GM19035 (cell line): ENCODE measurements at regions not wholly inside any gene's neighbourhood (a gene's known extent, or its start where the extent isn't known, plus 50 kb on each side); places are given as distances from the start of the nearest gene placed in this dataset.
"Not testable (repeated sequence)": the region's sequence is repeated elsewhere in the genome, so short reads cannot be mapped to it uniquely, and the experiment has no call there.

ENCODE experiments used
- ATAC-seq: cut with Tn5 transposase; IDR thresholded peaks from one replicate; pipeline ENCODE4 v1.9.1; 2021; ENCODE audit not compliant: unreplicated experiment

DNA sequence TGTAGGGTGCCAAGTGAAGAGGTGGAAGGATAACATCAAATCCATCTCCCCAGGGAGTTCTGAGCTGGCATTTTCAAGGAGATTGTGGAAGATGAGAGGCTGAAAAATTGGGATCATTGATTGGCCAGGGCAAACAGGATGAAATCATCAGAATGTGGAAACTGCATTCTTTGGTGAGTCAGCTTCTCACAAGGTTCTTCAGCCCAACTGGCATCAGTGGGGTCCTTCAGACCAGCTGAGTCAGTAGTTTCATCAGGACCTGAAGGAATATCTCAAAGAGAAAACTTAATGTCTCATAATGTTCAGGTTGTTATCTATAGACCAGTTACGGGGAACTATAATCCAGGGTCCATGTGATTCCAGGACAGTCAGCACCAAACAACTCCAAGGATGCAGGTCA, 195.8 kb downstream of the HAO1 start:
- no peak for ATAC-seq

DNA sequence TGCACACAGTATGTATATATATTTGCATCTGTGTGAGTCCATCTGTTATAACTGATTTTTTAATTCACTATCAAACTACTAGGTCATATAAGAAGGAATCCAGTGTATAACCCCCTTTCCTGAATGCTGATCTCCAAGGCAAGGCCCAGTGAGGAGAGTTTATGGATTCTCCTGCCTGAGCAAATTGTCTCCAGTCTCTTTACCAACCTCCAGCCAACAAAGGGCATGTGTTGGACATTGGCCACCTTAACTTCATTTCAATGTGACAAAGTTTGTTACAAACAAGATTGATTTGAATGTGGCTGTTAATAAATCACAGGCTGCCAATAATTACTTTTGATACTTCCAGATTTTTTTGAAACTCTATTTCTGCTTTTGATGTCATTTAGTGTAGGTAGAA, 191.6 kb downstream of the HAO1 start:
- no peak for ATAC-seq

DNA sequence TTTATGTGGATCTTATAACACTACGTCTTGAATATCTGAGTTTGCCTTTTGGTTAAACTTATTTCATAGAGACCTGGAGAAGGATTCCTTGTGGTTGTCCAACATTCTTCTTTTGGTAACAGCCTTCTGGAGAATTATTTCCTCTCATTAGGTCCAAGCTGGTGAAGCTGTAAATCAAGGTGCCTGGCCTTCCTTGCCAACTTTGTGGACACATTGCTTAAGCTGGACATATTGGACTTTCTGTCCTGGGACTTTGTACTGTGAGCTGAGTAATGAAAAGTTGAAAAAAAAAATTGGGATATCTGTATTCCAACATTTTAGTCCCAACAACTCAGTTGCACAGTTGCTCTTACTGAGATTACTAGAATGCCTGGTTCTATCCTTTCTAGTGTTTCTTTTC, 186.2 kb downstream of the HAO1 start:
- ATAC-seq, result no peak

DNA sequence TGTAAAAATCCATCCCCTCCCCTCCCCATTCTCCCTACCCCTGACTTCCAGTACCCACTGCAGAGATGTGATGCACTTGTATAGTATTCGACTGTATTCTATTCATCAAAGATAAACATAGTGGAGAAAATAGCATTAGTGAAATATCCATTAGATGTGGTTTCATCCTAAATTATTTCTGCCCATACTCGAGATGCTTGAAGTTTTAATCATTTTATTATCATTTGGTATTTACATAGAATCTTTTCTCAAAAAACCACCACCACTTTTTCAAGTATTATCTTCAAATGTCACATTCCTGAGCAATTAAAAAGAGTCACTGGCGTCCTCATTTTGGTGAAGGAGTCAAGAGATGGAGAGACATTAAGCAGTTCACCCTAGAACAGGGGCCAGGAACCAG, 181.9 kb downstream of the HAO1 start:
- no peak for ATAC-seq

DNA sequence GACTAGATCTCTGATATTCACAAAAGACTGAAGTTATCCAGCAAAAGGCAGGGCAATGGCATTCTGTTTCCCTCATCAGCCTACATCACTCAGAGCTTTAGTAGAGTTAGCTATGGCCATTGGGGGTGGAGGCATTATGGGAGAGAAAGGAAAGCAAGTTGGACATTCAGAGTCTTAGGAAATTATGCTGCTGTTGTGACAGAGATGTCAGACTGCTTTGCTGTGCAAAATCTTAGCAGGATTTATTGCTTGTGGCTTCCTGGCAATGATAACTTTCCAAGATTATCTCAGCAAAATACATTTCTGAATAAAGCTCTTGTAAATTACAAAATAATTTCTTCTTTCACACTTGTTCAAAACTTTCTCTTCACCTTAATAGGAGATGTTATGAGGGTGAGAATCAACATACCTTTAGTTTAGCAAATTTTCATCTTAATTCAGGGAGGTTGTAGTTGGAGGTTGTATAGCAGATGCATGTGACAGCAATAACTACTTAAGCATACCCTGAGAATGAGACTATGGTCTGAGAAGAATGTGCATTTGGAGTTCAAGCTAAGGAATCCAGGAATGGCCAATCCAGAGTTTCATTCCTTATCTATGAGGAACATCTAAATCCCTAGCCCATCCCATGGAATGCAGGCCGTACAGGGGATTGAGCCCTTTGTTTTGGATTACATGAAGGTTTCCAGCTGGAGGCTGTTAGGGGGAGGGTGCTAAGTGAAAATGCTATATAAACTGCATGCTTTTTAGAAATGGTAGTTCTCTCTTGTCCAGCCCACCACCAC, 179.8 kb downstream of the HAO1 start:
- no peak for ATAC-seq

DNA sequence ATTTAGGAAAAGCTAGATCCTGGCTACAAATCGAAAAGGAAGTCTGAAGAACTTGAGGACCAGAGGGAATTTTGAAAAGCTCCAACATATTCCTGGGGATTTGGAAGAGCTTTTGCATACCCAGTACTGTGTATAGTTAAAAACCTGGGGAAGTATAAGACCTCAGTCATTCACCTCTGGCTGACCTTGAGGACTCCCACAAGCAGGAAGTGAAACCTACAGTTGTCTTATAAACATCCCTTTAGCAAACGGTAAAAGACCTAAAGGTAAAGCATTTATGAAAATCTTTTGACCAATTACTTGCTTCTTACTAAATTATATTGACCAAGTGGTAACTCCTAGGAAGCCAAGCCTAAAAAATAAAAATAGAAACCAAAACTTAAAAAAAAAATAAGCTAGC, 175.0 kb downstream of the HAO1 start:
- peak; percentile 75 for ATAC-seq

DNA sequence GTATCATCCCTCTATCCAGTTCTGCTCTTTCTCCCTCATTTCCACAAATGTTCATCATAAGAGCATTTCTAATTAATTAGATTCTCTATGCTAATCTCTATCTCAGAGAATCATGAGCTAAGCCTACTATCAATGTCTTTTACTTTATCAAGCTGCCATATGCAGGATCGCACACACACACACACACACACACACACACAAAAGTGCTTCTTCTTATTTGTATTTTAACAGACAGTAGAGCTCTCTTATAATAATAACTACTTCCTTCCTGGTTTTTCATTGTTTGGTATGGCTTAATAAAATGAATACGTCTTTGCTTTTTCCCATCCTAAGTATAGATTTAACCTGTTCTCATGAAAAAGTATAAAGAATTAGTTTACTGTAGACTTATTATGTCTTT, 170.2 kb downstream of the HAO1 start:
- no peak for ATAC-seq

DNA sequence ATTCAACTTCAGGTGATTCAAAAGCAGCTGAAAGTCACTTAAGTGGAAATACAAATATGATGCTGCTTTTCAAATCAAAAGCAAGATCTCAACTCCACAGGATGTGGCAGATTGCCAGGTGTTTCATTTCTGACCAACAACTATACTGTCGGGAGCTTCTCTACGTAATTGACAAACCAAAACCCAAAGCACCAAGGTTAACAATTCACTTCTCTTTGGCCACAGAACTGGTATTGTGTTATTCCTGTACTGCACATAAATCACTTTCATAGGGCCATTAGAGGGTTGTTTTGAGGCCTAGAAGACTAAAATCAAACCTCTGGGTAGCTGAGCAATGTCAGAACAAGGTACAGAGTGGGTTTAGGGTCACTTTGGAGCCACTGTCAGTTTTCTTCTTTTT, 169.7 kb downstream of the HAO1 start:
- ATAC-seq, result peak; percentile 98

DNA sequence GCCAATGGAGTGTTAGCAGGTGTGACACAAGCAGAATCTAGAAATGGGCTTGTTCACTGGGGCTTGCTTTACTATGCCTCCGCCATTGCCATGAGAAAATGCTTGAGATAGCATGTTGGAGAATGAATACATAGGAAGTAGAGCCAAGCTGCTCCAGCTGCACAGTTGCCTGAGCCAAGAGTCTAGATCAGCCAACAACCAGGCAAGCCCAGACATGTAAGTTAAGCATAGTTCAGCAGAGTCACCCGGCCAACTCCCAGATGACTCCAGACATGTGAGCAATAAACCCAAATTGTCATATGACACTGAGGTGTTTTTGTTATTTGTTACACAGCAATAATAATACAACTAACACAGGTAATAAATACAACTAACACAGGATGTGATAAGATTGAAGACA, 167.9 kb downstream of the HAO1 start:
- no peak for ATAC-seq

DNA sequence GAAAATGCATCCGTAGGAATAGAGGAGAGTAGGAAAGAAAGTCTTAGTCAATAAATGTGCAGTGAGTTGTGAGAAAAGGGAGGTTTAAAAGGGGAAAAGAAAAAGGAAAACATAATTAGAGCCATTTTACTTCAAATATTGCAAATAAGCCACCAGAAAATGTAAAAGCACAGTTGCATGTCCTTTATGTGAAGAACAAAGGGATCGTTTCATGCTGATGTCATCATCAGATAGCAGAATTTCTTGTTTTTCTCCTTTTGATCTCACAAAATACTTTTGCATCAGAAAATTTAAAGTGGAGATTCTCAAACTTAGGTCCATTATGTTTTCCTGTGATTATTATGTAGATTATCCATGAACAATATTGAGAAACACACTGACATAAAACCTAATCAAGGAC, 166.7 kb downstream of the HAO1 start:
- no peak for ATAC-seq

DNA sequence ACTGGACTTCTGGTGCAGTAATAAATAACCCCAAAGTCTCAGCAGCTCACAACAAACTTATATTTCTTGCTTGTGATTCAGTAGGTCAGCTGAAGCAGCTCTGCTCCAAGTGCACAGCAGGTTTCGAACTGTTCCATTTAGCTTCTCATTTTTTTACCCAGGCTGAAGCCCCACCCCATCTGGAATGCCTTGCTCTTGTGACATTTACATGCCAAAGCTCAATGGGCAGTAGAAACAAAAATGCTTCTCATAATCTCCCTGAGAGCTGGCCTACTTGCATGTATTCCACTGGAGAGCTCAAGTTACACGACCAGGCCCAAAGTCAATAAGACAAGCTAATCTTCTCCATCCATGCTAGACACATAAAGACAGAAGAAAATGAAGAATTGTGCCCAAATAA, 165.2 kb downstream of the HAO1 start:
- no peak for ATAC-seq

DNA sequence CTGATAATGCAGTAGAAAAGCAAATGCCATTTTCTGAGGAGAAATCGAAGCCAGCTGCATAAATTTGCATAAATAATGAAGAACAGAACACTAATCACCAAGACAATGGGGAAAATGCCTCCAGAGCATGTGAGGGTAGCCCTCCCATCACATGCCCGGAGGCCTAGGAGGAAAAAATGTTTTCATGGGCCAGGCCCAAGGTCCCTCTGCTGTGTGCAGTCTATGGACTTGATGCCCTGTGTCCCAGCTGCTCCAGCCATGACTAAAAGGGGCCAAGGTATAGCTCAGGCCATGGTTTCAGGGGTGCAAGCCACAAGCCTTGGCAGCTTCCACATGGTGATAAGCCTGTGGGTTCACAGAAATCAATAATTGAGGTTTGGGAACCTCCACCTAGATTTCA, 164.1 kb downstream of the HAO1 start:
- ATAC-seq, result no peak

DNA sequence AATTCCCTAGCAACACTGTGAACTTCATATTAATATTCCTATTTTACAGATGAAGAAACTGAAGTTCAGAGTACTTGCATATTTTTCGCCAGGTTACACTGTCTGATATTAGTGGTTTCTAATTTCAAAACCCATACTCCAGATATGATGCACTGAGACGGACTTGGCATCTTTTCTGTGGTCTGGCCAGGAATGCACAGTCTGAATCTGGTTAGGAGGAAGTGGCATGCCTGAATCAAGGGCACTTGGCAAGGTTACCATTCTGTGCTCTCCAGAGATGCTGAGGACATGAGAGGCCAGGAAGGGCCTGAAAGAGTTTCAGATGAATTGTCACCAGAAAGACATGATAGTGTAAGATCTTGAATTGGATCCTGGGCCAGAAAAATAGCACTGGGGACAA, 150.1 kb downstream of the HAO1 start:
- no peak for ATAC-seq

DNA sequence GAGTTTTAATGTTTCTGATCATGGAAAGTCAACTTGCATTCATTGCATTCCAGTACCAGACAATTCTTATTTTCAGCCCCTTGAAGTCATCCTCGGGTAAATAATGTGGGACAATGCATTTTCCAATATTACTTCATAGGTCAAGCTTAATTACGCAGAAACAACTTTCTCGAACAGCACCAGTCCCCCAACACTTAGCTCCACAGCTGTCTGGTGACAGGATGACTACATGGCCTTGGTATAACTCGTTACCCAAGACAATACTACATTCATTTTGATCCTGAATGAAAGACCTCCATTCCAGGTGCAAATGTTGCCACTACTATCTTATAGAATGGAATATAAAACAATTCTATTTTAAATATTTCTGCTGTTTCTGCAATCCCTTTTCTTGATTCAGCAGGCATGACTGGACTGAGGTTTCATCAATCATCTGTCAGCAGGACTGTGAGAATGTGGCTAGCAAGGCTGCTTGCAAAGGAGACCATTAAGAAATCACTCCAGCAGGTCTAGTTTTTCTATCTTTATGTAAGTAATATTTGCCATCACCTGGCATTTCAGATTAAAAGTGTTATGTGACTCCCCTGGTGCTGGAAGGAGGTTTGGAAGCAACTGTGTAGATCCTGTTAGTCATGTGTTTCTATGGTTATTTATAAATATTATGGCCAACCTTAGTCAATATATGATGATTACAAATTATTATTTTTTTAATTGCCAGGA, 147.9 kb downstream of the HAO1 start:
- ATAC-seq, result no peak

DNA sequence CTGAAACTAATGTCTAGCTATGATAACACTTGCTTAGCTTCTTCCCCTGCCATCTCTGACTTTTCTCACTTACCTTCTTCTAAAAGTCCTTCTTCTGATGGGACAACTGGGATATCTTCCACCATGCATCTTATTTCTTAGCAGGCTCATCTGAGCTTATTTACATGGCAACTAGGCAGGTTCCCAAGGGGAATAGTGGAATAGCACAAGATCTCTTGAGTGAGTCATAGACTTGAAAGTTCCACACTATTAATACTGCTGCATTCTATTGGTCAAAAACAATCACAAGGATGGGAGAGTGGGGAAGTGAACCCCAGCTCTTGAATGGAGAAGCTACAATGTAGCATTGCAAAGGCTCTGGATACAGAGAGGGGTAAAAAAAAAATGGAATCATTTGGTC, 142.1 kb downstream of the HAO1 start:
- ATAC-seq, result no peak

DNA sequence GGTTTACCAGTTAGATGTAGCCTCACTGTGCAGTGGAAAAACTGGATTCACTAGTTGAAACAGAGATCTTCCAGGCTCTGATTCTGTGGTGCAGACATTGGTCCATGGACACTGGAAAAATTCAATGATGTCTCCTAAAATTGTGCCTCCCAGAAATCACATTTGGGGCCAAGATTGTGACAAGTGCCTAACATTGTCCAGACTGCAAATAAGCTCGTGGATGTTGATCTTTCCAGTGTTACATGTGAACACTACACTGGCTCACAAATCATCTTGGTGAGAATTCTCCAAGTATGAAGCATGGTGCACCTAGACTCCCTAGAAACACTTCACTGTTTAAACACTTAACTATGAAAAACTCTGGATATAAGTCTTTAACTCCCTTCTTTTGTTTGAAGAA, 140.4 kb downstream of the HAO1 start:
- ATAC-seq, result no peak

DNA sequence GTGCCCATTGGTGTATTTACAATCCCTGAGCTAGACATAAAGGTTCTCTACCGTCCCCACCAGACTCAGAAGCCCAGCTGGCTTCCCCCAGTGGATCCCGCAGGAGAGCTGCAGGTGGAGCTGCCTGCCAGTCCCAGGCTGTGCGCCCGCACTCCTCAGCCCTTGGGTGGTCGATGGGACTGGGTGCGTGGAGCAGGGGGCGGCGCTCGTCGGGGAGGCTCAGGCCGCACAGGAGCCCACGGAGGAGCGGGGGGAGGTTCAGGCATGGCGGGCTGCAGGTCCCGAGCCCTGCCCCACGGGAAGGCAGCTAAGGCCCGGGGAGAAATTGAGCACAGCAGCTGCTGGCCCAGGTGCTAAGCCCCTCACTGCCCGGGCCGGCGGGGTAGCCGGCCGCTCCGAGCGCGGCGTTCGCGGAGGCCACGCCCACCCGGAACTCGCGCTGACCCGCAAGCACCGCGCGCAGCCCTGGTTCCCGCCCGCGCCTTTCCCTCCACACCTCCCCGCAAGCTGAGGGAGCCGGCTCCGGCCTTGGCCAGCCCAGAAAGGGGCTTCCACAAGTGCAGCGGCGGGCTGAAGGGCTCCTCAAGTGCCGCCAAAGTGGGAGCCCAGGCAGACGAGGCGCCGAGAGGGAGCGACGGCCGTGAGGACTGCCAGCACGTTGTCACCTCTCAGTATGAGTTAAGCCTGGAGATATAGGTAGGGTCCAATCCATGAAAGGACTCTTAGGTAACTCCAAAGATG, 136.7 kb downstream of the HAO1 start:
- ATAC-seq, result not testable (repeated sequence)

DNA sequence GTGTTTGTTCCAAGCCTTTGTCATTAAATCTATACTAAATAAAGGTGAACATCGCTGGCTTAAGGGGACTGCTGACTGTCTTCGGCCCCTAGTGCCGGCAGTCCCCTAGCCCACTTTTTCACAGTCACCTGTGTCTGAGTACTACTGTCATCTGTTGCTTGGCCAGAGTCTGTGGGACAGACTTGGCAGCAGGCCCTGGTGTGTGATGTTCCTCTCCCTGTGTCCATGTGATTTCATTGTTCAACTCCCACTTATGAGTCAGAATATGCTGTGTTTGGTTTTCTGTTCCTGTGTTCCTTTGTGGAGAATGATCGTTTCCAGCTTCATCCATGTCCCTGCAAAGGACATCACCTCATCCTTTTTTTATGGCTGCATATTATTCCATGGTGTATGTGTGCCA, 133.4 kb downstream of the HAO1 start:
- ATAC-seq, result no peak

DNA sequence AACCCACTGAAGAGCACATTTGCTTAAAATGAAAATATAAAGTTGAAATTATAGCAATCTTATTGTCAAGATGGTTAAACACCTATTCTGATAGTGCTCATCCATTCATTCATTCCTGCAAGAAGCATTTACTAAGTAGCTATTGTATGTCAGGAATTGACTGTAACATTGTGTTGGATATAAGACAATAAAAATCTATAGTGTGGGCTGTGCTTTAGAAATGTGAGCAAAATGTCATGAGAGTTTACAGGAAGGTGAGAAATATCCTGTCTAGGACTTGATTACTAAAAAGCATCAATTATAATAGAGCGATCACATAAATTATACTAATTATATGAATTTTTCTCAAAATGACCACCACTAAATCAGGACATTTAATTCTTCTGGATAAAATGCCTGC, 123.0 kb downstream of the HAO1 start:
- no peak for ATAC-seq

DNA sequence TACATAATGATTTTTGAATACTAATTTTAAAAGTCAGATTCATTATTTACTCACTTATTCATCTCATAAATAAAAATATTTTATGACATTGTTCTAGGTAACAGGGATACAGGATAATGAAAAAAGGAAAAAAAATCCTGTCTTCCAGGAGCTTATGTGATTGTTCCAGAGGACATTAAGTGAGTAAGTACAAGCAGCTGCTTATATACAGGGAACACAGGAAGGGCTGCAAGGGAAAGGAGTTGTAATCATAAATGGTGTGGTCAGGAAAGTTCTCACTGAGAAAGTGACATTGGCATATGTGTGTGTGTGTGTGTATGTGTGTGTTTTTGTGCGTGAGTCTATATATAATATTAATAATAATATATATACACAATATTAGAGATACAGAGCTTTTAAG, 121.8 kb downstream of the HAO1 start:
- ATAC-seq, result no peak

DNA sequence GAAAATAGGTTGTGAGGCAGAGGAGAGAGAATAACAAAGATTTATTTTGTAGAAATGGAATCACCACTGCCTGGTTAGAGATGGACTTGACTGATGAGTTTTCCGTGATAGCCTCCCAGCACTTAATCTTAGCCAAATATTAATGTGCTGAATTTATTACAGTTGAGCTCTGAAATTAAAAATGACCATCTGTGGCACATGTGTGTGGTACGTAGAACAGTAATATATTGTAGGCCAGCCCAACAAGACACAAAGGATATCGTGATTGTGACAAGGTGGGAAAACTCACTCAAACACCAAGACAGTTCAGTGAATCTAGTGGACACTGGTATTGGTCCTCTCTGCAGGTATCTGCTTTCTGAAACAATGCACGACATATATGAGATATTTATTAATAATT, 119.4 kb downstream of the HAO1 start:
- ATAC-seq, result no peak

DNA sequence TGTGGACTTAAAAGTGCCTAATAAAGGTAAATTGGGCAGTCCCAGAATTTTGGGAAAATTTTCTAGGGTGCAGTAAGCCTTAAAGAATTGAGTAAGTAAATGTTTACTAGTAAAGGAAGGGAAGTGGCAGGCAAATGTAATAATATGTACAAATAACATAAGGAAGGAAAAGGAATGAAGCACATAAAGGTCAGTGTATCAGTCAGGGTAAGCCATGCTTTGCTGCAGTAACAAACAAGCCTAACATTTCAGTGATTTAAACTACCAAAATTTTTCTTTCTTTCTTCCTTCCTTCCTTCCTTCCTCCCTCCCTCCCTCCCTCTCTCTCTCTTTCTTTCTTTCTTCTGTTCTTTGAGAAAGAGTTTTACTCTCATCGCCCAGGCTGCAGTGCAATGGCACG, 117.5 kb downstream of the HAO1 start:
- ATAC-seq, result no peak
